ENCODE measurements at regions not wholly inside any gene's neighbourhood (a gene's known extent, or its start where the extent isn't known, plus 50 kb on each side); places are given as distances from the start of the nearest gene placed in this dataset.

DNA sequence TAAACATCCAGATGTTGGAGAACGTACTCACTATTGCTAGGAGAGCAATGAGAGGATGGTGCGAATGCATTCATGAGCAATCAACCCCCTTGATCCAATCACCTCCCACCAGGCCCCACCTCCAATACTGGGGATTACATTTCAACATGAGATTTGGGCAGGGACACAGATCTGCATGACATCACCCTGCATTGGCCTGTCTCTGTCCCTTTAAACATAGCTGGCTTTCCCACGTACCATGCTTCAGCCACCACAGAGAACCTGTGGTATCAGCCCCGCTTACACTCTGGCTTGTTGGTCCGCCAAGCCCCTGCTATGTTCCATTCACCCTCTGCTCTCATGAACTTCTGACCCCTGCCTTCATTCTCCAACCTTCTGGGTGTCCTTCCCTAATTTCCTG, 157.5 kb upstream of the E2F8 start:
- no peak overlapping the region for H3K27ac ChIP-seq
- DNase-seq (ENCODE audit: low spot score), result no peak
- TF ChIP-seq, protein P1, sequence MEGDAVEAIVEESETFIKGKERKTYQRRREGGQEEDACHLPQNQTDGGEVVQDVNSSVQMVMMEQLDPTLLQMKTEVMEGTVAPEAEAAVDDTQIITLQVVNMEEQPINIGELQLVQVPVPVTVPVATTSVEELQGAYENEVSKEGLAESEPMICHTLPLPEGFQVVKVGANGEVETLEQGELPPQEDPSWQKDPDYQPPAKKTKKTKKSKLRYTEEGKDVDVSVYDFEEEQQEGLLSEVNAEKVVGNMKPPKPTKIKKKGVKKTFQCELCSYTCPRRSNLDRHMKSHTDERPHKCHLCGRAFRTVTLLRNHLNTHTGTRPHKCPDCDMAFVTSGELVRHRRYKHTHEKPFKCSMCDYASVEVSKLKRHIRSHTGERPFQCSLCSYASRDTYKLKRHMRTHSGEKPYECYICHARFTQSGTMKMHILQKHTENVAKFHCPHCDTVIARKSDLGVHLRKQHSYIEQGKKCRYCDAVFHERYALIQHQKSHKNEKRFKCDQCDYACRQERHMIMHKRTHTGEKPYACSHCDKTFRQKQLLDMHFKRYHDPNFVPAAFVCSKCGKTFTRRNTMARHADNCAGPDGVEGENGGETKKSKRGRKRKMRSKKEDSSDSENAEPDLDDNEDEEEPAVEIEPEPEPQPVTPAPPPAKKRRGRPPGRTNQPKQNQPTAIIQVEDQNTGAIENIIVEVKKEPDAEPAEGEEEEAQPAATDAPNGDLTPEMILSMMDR (conservative IDR thresholded peaks at IDR 0.05; ENCODE audit: low read depth), result no peak
- ChIA-PET POLR2A (ENCODE audit: low non-redundant PET) (no interaction called here), CTCF (no interaction called here)

DNA sequence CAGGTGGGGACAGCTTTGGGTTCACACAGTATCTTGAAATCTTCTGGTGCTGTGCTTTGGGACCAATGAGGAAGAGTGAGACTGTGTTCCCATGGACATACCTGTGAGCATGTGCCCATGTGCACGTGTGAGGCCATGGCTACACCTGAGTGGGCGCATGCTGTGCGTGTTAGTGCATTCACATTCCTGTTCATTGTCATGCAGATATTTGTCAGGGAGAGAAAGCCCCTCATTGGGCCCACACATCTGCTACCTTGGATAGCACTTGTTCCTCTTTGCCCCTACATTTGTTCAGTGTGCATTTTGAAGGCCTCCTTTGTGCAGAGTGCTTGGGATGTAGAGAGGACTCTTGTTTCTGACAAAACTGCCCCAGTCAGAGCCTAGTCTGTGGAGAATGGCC, 154.3 kb upstream of the E2F8 start:
- CTCF ChIA-PET, result no interaction called here
- POLR2A ChIA-PET (ENCODE audit: low non-redundant PET), result no interaction called here
- DNase-seq (ENCODE audit: low spot score), result no peak
- no peak overlapping the region for H3K27ac ChIP-seq
- TF ChIP-seq, protein P1 (conservative IDR thresholded peaks at IDR 0.05; ENCODE audit: low read depth), result no peak

DNA sequence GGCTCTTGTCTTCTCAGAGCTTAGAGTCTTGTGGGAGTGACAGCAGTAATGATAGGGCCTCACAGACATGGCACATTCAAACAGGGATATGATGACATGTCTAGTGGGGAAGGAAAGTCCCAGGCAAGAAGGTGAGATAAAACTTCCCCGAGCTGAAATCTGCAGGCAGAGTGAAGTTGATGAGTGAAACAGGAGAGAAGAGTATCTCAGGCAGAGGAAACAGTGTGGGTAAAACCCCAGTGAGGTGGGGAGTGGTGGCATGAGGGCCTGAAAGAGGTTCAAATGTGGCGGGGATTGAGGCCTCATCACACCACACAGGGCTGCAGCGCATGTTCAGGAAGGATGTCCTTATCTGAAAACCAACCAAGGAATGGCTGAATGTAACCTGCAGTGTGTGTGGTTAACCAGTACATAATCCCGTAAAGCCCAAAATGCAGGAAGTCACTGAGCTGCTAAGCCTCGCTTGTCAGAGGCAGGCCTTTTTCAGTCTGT, 153.8 kb upstream of the E2F8 start:
- CTCF ChIA-PET, result no interaction called here

DNA sequence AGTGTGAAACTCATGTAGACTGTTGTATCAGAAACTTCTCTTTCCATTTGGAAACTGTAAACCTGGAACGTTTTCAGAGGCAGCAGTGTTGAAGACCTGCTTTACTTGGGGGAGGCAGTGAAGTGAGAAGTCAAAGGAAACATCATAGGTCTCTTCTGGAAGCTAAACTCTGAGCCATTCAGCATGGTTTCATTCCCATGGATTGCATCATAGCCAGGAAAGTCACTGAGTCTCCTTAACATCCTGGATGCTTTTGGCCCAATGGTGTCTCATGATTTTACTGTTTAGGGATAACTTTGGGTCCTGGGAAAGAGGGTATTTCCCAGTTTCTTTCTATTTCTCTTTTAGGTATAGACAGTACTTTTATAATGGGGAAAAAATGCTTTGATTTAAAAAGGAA, 153.2 kb upstream of the E2F8 start:
- H3K27ac ChIP-seq, result no peak overlapping the region
- ChIA-PET POLR2A (ENCODE audit: low non-redundant PET) (no interaction called here), CTCF (no interaction called here)
- DNase-seq (ENCODE audit: low spot score), result no peak
- TF ChIP-seq, protein P1 (conservative IDR thresholded peaks at IDR 0.05; ENCODE audit: low read depth), result no peak

More for the DNA sequence above, 153.8 kb upstream of the E2F8 start:
- DNase-seq (ENCODE audit: low spot score), result no peak
- no peak overlapping the region for H3K27ac ChIP-seq
- TF ChIP-seq, protein P1 (conservative IDR thresholded peaks at IDR 0.05; ENCODE audit: low read depth), result no peak
- POLR2A ChIA-PET (ENCODE audit: low non-redundant PET), result no interaction called here

DNA sequence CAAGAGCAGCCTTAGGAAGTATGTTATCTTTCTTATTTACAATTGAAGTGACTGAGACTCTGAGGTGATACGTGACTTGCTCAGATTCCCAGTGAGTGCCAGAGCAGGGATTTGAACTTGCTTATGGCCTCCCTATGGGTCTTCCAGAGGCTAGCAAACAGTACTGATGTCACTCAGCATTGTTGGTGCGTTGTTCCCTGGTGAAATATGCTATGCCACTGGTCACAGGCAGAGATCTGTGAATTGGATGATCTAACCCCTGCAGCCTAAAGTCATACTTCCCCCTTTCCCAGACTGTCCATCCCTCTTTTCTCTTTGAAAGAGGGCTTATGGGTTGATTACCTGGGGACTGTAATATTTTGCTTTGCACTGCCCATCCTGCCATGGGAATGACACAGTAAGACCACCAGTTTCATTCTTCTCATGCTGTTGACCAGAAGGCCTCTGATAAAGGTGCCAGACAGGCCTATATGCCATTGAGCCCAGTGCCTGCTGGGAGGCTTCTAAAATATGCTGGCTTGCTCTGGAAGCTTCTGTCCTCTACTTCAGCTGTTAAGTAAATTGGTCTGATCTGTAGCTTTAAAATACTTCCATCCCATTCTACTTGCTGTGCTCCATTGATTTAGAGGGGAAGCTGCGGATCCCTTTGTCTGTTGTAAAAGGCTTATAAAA, 152.2 kb upstream of the E2F8 start:
- ChIA-PET POLR2A (ENCODE audit: low non-redundant PET) (no interaction called here), CTCF (no interaction called here)
- TF ChIP-seq, protein P1 (conservative IDR thresholded peaks at IDR 0.05; ENCODE audit: low read depth), result no peak
- DNase-seq (ENCODE audit: low spot score), result no peak
- H3K27ac ChIP-seq, result no peak overlapping the region

DNA sequence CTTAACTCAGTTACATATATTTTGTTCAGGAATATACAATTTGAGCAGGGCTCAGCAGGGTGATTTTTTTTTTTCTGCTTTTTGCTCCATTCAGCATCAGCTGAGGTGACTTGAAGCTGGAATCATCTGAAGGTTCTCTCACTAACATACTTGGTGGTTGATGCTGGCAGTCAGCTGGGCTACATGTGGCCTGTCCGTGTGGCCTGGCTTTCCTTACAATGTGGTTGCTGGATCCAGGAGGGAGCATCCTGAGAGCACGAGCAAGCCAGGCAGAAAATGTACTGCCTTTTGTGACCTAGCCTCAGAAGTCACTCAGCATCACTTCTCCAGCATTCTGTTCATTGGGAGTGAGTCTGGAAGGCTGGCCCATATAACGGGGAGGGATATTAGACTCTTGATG, 151.6 kb upstream of the E2F8 start:
- CTCF ChIA-PET, result no interaction called here
- H3K27ac ChIP-seq, result no peak overlapping the region
- POLR2A ChIA-PET (ENCODE audit: low non-redundant PET), result no interaction called here
- TF ChIP-seq, protein P1 (conservative IDR thresholded peaks at IDR 0.05; ENCODE audit: low read depth), result no peak
- DNase-seq (ENCODE audit: low spot score), result no peak
